HEK293 (cell line): ENCODE measurements at regions not wholly inside any gene's neighbourhood (a gene's known extent, or its start where the extent isn't known, plus 50 kb on each side); places are given as distances from the start of the nearest gene placed in this dataset.

ENCODE experiments used
- YY1 ChIP-seq: fragments of 450-650 bp; formaldehyde crosslinking; IDR thresholded peaks from 2 replicates; pipeline ENCODE4 v1.5.1; 2018; ENCODE audit warnings: missing biosample characterization, missing genetic modification characterization
- ZNF23 ChIP-seq: fragments of 450-650 bp; formaldehyde crosslinking; IDR thresholded peaks from 2 replicates; pipeline ENCODE4 v1.5.1; 2016; ENCODE audit warnings: missing biosample characterization, missing genetic modification characterization, borderline replicate concordance
- ZNF404 ChIP-seq: fragments of 450-650 bp; formaldehyde crosslinking; IDR thresholded peaks from 2 replicates; pipeline ENCODE4 v1.5.1; 2017; ENCODE audit warnings: missing biosample characterization, missing genetic modification characterization
- ZNF792 ChIP-seq: fragments of 450-650 bp; formaldehyde crosslinking; IDR thresholded peaks from 2 replicates; pipeline ENCODE4 v1.5.1; 2016; ENCODE audit warnings: missing biosample characterization, missing genetic modification characterization
- ZNF843 ChIP-seq: fragments of 450-650 bp; formaldehyde crosslinking; IDR thresholded peaks from 2 replicates; pipeline ENCODE4 v1.5.1; 2016; ENCODE audit warnings: missing biosample characterization, missing genetic modification characterization
- TF ChIP-seq, protein P1 (sequence below): fragments of 450-650 bp; formaldehyde crosslinking; IDR thresholded peaks from 2 replicates; pipeline ENCODE4 v1.5.1; 2016; ENCODE audit warnings: missing biosample characterization, missing genetic modification characterization
- TF ChIP-seq, protein P2 (sequence below): fragments of 450-650 bp; formaldehyde crosslinking; IDR thresholded peaks from 2 replicates; pipeline ENCODE4 v1.5.1; 2016; ENCODE audit warnings: missing biosample characterization, missing genetic modification characterization

GRCh38 chr2:138291805-138292204, 209.8 kb upstream of the SPOPL start:
- TF ChIP-seq ZNF404 (tag by site-specific recombination) (no peak), ZNF23 (no peak), ZNF792 (no peak), ZNF843 (tag by site-specific recombination) (no peak), YY1 (tag by site-specific recombination) (no peak)
- TF ChIP-seq, protein P1, sequence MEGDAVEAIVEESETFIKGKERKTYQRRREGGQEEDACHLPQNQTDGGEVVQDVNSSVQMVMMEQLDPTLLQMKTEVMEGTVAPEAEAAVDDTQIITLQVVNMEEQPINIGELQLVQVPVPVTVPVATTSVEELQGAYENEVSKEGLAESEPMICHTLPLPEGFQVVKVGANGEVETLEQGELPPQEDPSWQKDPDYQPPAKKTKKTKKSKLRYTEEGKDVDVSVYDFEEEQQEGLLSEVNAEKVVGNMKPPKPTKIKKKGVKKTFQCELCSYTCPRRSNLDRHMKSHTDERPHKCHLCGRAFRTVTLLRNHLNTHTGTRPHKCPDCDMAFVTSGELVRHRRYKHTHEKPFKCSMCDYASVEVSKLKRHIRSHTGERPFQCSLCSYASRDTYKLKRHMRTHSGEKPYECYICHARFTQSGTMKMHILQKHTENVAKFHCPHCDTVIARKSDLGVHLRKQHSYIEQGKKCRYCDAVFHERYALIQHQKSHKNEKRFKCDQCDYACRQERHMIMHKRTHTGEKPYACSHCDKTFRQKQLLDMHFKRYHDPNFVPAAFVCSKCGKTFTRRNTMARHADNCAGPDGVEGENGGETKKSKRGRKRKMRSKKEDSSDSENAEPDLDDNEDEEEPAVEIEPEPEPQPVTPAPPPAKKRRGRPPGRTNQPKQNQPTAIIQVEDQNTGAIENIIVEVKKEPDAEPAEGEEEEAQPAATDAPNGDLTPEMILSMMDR (tag by site-specific recombination), result no peak
- TF ChIP-seq, protein P2, sequence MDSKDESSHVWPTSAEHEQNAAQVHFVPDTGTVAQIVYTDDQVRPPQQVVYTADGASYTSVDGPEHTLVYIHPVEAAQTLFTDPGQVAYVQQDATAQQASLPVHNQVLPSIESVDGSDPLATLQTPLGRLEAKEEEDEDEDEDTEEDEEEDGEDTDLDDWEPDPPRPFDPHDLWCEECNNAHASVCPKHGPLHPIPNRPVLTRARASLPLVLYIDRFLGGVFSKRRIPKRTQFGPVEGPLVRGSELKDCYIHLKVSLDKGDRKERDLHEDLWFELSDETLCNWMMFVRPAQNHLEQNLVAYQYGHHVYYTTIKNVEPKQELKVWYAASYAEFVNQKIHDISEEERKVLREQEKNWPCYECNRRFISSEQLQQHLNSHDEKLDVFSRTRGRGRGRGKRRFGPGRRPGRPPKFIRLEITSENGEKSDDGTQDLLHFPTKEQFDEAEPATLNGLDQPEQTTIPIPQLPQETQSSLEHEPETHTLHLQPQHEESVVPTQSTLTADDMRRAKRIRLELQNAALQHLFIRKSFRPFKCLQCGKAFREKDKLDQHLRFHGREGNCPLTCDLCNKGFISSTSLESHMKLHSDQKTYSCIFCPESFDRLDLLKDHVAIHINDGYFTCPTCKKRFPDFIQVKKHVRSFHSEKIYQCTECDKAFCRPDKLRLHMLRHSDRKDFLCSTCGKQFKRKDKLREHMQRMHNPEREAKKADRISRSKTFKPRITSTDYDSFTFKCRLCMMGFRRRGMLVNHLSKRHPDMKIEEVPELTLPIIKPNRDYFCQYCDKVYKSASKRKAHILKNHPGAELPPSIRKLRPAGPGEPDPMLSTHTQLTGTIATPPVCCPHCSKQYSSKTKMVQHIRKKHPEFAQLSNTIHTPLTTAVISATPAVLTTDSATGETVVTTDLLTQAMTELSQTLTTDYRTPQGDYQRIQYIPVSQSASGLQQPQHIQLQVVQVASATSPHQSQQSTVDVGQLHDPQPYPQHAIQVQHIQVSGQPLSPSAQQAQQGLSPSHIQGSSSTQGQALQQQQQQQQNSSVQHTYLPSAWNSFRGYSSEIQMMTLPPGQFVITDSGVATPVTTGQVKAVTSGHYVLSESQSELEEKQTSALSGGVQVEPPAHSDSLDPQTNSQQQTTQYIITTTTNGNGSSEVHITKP, result no peak
